Breast epithelium (tissue), 4 donors: ENCODE measurements at regions not wholly inside any gene's neighbourhood (a gene's known extent, or its start where the extent isn't known, plus 50 kb on each side); places are given as distances from the start of the nearest gene placed in this dataset.
A peak's percentile ranks its signal among the peaks of the same experiment; 100 is the strongest.

Experiments
- DNase-seq, 2 donors: peaks; one replicate each; pipeline ENCODE4 v3.0.0-alpha.2; 2019; ENCODE audit warnings: low spot score in 2 of 2
- H3K27ac ChIP-seq, 2 donors: fragments of 200-600 bp; sonication (generic) in 1 of 2; one replicate each; pipeline ENCODE4 v1.5.1; 2016 to 2019; ENCODE audit warnings: mild to moderate bottlenecking in 1 of 2
- H3K27me3 ChIP-seq, 2 donors: fragments of 200-600 bp; sonication (generic) in 1 of 2; one replicate each; pipeline versions ENCODE4 v1.5.1 to v1.6.0; 2017 to 2019; ENCODE audit warnings: control low read depth in 1 of 2, mild to moderate bottlenecking in 1 of 2
- H3K36me3 ChIP-seq: fragments of 200-600 bp; one replicate; pipeline ENCODE4 v1.5.1; 2019
- H3K4me1 ChIP-seq, 2 donors: fragments of 200-600 bp; sonication (generic); one replicate each; pipeline ENCODE4 v1.5.1; 2016 to 2019; ENCODE audit warnings: control low read depth in 1 of 2
- H3K4me3 ChIP-seq, 3 donors: fragments of 200-600 bp; sonication (generic); 1 replicate in 2 of 3; 2 replicates in 1 of 3; pipeline ENCODE4 v1.5.1; 2016 to 2019; ENCODE audit warnings: mild to moderate bottlenecking in 3 of 3, moderate library complexity in 2 of 3
- H3K9me3 ChIP-seq, 2 donors: fragments of 200-600 bp; sonication (generic) in 1 of 2; one replicate each; pipeline ENCODE4 v1.5.1; 2016 to 2019; ENCODE audit warnings: control low read depth in 1 of 2
- POLR2A ChIP-seq: fragments of 450-650 bp; IDR thresholded peaks from one replicate; pipeline ENCODE4 v1.6.1; 2016; ENCODE audit warnings: antibody characterized with exemption, mild to moderate bottlenecking, moderate library complexity
- POLR2AphosphoS5 ChIP-seq, 3 donors: sonication (generic); formaldehyde crosslinking; IDR thresholded peaks; one replicate each; pipeline ENCODE4 v1.6.1; 2017; ENCODE audit warnings: antibody characterized with exemption in 3 of 3
- intact Hi-C: fragments of 100-400 bp; cut with DNase I; formaldehyde crosslinking; loops from one replicate; pipeline ENCODE4 v1.15.1; 2023; ENCODE audit warnings: low total_unique reads
- TF ChIP-seq, protein P1 (sequence below), 3 donors: fragments of 450-650 bp; IDR thresholded peaks; one replicate each; pipeline ENCODE4 v1.5.1; 2016 to 2017; ENCODE audit warnings: antibody characterized with exemption in 3 of 3, mild to moderate bottlenecking in 3 of 3, moderate library complexity in 3 of 3

DNA sequence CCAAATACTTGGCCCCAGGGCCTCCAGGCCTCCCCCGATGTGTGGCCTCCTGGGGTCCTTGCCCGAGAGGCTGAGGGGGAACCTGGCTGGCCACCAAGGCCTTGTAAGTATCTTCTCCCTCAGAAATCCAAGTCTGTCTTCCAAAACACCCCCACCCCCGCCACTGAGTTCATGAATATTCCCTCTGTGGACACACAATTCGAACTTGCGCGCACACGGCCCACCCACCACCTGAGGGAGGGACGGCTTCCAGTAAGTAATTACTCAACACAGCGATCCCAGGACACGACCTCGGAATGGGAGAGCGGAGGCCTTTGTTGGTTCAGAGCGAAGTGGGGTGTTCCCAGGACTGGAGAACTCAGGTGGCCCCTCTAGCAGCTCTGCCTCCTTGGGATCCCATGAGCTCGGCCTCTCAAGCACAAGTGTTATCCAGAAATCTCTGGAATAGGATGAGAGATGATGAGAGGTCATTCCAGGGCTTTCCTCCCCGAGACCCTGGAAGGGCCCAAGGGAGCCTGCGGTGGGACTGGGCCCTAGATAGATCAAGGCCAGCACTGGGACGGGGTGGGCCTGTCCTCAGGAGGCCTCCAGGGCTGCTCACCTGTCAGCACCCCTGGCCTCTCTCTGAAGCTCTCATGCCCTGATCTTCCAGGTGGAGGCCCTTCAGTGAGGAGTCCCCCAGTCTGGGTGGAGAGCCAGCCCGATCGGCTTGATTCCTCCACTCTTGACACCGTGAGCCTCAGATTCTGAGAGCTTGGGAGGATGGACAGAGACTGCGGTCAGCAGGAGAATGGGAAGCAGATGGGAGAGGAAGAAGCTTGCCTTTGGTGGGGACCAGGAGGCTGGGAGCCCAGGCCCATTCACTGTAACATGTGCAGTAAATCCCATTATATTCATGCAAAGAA lies 219.0 kb upstream of the RTL1 start:
- Histone ChIP-seq H3K27ac (peak overlapping the region in 1 of 2 donors; percentile 72), H3K27me3 (no peaks in the 10 kb centered on the region), H3K4me3 (no peak overlapping the region), H3K9me3 (no peaks in the 10 kb centered on the region), H3K4me1 (no peaks in the 10 kb centered on the region), H3K36me3 (no peaks in the 10 kb centered on the region)
- intact Hi-C loops: no loop called here
- TF ChIP-seq, protein P1, sequence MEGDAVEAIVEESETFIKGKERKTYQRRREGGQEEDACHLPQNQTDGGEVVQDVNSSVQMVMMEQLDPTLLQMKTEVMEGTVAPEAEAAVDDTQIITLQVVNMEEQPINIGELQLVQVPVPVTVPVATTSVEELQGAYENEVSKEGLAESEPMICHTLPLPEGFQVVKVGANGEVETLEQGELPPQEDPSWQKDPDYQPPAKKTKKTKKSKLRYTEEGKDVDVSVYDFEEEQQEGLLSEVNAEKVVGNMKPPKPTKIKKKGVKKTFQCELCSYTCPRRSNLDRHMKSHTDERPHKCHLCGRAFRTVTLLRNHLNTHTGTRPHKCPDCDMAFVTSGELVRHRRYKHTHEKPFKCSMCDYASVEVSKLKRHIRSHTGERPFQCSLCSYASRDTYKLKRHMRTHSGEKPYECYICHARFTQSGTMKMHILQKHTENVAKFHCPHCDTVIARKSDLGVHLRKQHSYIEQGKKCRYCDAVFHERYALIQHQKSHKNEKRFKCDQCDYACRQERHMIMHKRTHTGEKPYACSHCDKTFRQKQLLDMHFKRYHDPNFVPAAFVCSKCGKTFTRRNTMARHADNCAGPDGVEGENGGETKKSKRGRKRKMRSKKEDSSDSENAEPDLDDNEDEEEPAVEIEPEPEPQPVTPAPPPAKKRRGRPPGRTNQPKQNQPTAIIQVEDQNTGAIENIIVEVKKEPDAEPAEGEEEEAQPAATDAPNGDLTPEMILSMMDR (IDR thresholded peaks at IDR 0.05): no peak
- TF ChIP-seq POLR2AphosphoS5 (IDR thresholded peaks at IDR 0.05): no peak
- TF ChIP-seq POLR2A: no peak
- DNase-seq: peak in 1 of 2 donors; percentile 43

DNA sequence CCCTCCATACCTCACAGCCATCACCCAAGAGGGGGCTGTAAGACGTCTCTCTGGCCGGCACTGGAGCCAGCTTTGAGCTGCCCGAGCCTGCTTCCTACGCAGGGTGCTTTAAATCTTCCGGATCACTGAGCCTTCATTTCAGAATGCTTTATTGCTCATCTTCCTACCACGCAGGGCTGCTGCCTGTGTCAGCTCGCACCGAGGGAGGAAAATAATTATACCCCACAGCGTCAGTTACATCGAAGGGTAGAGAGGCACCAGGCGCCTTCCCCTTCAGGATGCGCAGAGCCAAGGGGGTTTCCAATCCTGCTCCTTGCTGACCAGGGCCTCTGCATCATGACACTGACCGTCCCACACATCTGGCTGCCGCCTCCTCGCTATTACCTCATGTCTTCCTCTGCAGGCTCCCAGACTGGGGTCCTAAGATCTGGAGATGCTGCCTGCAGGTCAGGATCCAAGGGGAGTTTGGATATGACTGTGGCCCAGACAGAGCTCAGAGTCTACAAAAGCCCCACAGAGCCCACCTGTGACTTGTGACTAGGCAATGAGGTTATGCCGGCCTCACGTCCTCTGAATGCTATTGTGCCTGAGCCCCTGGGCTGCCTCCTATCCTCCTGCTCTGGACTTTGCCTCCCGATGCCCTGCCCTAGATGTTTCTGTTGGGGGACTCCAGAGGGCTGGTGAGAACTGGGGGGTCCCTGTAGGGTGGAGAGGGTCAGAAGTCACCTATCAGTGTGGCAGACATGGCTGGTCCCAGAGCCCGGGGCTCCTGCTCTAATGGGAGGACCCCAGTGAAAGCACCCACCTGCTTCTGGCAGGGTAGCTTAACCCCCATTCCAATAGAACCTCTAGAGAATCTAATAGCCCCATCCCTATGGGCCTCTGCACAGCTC lies 220.3 kb upstream of the RTL1 start:
- intact Hi-C loops: no loop called here
- no peak for TF ChIP-seq POLR2AphosphoS5 (IDR thresholded peaks at IDR 0.05)
- TF ChIP-seq POLR2A: no peak
- TF ChIP-seq, protein P1 (IDR thresholded peaks at IDR 0.05): no peak
- peak in 1 of 2 donors; percentile 25 for DNase-seq
- no peaks in the 10 kb centered on the region for H3K4me1 ChIP-seq
- no peak overlapping the region for H3K4me3 ChIP-seq
- no peak overlapping the region for H3K27ac ChIP-seq
- no peaks in the 10 kb centered on the region for H3K36me3 ChIP-seq
- peaks cover 0 to 7% of the 10 kb centered on the region in 2 donors for H3K27me3 ChIP-seq
- no peaks in the 10 kb centered on the region for H3K9me3 ChIP-seq

DNA sequence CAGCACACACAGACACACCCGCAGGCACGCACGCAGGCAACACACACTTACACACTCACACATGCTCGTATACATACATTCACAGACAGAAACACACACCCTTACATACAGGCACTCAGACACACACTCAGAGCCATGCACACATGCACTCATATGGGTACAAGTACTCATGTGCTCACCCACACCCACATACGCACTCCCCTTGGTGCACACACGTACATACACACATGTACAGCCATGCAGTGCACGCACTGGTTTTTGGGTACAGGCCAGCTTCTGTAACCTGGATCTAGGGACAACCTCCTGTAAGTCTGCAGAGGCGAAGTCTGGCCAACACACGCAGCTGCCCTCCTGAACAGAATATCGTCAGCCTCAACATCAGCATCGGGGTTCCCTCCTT lies 221.3 kb upstream of the RTL1 start:
- Histone ChIP-seq H3K9me3 (no peaks in the 10 kb centered on the region), H3K36me3 (no peaks in the 10 kb centered on the region), H3K27ac (no peak overlapping the region), H3K27me3 (peaks cover 0 to 7% of the 10 kb centered on the region in 2 donors), H3K4me3 (no peak overlapping the region), H3K4me1 (no peaks in the 10 kb centered on the region)
- intact Hi-C loops: no loop called here
- TF ChIP-seq, protein P1 (IDR thresholded peaks at IDR 0.05): no peak
- TF ChIP-seq POLR2A: no peak
- no peak for TF ChIP-seq POLR2AphosphoS5 (IDR thresholded peaks at IDR 0.05)
- DNase-seq: no peak

DNA sequence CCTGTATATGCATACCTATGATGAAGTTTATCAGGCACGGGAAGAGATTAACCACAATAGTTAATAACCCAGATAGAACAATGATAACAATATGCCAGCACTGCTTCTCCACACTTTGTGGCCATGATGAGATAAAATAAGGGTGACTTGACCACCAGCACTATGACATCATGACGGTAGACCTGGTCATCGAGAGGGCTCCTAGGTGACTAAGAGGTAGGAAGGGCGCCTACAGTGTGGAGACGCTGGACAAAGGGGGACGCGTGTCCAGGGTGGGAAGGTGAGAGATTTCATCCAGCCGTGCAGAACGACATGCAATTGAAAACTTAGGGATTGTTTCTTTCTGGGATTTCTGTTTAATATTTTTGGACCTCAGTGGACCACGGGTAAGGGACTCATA lies 221.8 kb upstream of the RTL1 start:
- no peaks in the 10 kb centered on the region for H3K4me1 ChIP-seq
- no peaks in the 10 kb centered on the region for H3K9me3 ChIP-seq
- H3K36me3 ChIP-seq: no peaks in the 10 kb centered on the region
- H3K4me3 ChIP-seq: no peak overlapping the region
- TF ChIP-seq POLR2A (no peak), POLR2AphosphoS5 (IDR thresholded peaks at IDR 0.05) (no peak)
- TF ChIP-seq, protein P1 (IDR thresholded peaks at IDR 0.05): no peak
- intact Hi-C loops: no loop called here
- no peak for DNase-seq
- peaks cover 0 to 7% of the 10 kb centered on the region in 2 donors for H3K27me3 ChIP-seq
- H3K27ac ChIP-seq: no peak overlapping the region
